ENCODE measurements at regions not wholly inside any gene's neighbourhood (a gene's known extent, or its start where the extent isn't known, plus 50 kb on each side); places are given as distances from the start of the nearest gene placed in this dataset.

DNA sequence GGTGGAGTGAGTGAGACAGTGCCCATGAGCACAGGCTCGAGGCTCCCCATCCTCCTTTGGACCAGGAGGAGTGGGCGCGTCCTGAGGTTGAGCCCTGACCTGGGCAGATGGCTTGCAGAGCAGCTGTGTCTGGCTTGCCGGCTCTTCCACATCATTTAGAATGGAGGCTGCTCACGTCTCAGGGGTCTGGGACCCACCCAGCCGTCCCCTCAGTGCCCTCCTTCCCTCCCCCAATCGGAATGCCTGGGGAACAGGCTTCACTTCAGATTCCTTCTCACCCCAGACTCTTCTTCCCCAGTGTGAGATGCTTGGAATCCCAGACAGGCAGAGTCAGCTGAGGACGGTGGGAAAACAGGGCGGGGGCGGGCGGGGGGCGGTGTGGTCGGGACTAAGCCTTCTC lies 968.6 kb upstream of the ZNF722 start:
- peaks cover 3% of the 10 kb centered on the region for H3K9me3 ChIP-seq (ENCODE audit: low read depth)
- no peaks in the 10 kb centered on the region for H3K36me3 ChIP-seq
- DNase-seq (ENCODE audit: low read depth in 1 of 2, low spot score in 1 of 2): no peak
- H3K4me3 ChIP-seq: no peak overlapping the region
- H3K27ac ChIP-seq: no peak overlapping the region
- H3K4me1 ChIP-seq (ENCODE audit: low read depth): no peaks in the 10 kb centered on the region
- no peaks in the 10 kb centered on the region for H3K27me3 ChIP-seq
- TF ChIP-seq, protein P1, sequence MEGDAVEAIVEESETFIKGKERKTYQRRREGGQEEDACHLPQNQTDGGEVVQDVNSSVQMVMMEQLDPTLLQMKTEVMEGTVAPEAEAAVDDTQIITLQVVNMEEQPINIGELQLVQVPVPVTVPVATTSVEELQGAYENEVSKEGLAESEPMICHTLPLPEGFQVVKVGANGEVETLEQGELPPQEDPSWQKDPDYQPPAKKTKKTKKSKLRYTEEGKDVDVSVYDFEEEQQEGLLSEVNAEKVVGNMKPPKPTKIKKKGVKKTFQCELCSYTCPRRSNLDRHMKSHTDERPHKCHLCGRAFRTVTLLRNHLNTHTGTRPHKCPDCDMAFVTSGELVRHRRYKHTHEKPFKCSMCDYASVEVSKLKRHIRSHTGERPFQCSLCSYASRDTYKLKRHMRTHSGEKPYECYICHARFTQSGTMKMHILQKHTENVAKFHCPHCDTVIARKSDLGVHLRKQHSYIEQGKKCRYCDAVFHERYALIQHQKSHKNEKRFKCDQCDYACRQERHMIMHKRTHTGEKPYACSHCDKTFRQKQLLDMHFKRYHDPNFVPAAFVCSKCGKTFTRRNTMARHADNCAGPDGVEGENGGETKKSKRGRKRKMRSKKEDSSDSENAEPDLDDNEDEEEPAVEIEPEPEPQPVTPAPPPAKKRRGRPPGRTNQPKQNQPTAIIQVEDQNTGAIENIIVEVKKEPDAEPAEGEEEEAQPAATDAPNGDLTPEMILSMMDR (IDR thresholded peaks at IDR 0.05; ENCODE audit: low read depth, low read length): no peak

DNA sequence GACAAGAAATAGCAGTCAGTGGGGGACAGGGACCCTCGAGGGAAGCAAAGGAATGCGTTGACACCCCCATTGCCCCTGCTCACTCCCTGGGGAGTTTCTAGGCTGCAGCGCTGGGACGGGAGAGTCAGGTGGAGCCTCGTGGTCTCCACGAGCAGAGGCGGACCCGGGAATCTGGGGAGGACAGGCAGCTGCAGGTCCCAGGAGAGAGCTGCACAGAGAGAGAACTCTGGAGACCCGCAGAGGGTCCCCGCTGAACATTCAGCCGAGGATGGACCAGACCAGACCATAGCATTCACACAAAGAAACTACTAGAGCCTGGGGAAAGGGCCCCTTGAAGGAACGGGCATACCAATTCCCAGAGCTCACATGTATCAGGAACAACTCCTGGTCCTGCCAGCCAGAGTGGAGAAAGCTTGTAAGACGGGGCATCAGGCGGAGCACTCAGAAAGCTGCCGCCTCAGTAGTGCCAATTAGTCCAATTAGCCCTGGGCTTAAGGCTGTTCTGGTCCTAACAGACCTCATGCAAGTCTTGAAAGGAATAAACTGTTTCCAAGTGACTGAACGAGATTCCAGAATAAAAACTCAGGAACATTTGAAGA lies 966.7 kb upstream of the ZNF722 start:
- Histone ChIP-seq H3K9me3 (ENCODE audit: low read depth) (no peaks in the 10 kb centered on the region), H3K27ac (no peak overlapping the region), H3K27me3 (no peaks in the 10 kb centered on the region), H3K4me3 (no peak overlapping the region), H3K36me3 (no peaks in the 10 kb centered on the region), H3K4me1 (ENCODE audit: low read depth) (no peaks in the 10 kb centered on the region)
- no peak for DNase-seq (ENCODE audit: low read depth in 1 of 2, low spot score in 1 of 2)
- TF ChIP-seq, protein P1 (IDR thresholded peaks at IDR 0.05; ENCODE audit: low read depth, low read length): no peak

DNA sequence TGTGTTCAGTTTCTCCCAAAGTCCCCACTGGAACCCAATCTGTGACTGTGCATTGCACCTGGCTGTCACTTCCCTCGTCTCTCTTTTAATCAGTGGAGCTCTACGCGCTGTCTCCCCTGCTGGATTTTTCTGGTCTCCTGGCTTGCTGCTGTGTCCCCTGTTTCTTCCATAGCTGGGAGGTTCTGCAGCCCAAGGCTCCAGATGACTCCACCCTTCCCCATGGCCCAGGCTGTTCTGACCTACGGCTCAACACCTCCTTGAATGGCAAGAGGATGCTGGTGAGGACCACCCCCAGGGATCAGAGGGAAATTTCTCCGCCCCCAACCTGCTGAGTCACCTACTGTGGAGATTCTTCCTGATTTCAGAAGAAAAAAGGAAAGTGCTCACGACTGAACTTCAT lies 961.4 kb upstream of the ZNF722 start:
- TF ChIP-seq, protein P1 (IDR thresholded peaks at IDR 0.05; ENCODE audit: low read depth, low read length): no peak
- no peaks in the 10 kb centered on the region for H3K9me3 ChIP-seq (ENCODE audit: low read depth)

DNA sequence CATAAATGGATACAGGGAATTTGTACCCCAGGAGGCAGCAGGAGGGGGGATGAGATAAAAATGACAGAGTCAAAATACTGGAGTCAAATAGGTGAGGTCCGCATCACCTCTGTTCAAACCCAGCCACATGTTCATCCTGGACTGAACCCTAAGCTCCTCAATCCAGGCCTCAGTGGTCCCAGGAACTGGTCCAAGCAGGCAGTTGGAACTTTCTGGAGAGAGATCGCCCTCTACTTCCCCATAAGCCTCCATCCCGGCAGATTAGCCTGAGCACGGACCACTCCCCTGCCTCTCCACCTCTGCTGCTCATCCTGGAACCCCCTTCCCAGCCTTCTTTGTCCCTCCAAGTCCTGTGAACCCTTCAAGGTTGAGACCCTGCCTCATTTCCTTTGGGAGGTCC lies 959.7 kb upstream of the ZNF722 start:
- TF ChIP-seq, protein P1 (IDR thresholded peaks at IDR 0.05; ENCODE audit: low read depth, low read length): no peak
- DNase-seq (ENCODE audit: low read depth in 1 of 2, low spot score in 1 of 2): no peak
- Histone ChIP-seq H3K27ac (no peak overlapping the region), H3K9me3 (ENCODE audit: low read depth) (no peaks in the 10 kb centered on the region), H3K36me3 (no peaks in the 10 kb centered on the region), H3K4me3 (no peak overlapping the region), H3K27me3 (no peaks in the 10 kb centered on the region), H3K4me1 (ENCODE audit: low read depth) (no peaks in the 10 kb centered on the region)

More for the DNA sequence above, 961.4 kb upstream of the ZNF722 start:
- no peak overlapping the region for H3K4me3 ChIP-seq
- H3K27ac ChIP-seq: no peak overlapping the region
- H3K4me1 ChIP-seq (ENCODE audit: low read depth): no peaks in the 10 kb centered on the region
- DNase-seq (ENCODE audit: low read depth in 1 of 2, low spot score in 1 of 2): no peak
- no peaks in the 10 kb centered on the region for H3K27me3 ChIP-seq
- no peaks in the 10 kb centered on the region for H3K36me3 ChIP-seq

DNA sequence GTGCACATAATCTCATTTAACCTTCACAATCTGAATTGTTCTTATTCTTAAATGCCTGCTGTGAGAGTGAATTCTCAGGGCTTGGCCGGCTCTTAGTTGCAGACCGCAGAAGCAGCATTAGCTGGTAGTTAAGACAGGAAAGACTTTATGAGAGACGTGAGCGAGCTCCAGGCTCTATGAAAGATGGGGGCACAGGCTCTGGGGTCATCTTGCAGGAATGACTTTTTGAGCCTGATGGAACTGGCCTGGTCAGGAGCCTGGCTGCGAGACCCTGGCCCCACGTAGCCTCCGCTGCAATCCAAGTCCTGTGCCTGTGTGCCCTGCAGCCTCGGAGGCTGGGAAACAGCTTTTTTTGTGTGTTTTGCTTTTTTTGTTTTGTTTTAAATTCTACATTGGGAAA lies 958.8 kb upstream of the ZNF722 start:
- DNase-seq (ENCODE audit: low read depth in 1 of 2, low spot score in 1 of 2): no peak
- Histone ChIP-seq H3K4me1 (ENCODE audit: low read depth) (no peaks in the 10 kb centered on the region), H3K27ac (no peak overlapping the region), H3K36me3 (no peaks in the 10 kb centered on the region), H3K4me3 (no peak overlapping the region), H3K27me3 (no peaks in the 10 kb centered on the region), H3K9me3 (ENCODE audit: low read depth) (no peaks in the 10 kb centered on the region)
- TF ChIP-seq, protein P1 (IDR thresholded peaks at IDR 0.05; ENCODE audit: low read depth, low read length): no peak

All from cardiac muscle cell (in vitro differentiated cells and primary cell).